GM23338 (cell line): ENCODE measurements at regions not wholly inside any gene's neighbourhood (a gene's known extent, or its start where the extent isn't known, plus 50 kb on each side); places are given as distances from the start of the nearest gene placed in this dataset.

Experiments
- ATAC-seq: fragments of 200-7000 bp; cut with Tn5 transposase; 3 replicates; pipeline ENCODE4 v1.9.1; 2020
- DNase-seq: peaks from one replicate; pipeline ENCODE4 v3.0.0-alpha.2; 2015; ENCODE audit warnings: low spot score
- H2AFZ ChIP-seq: fragments of 200-600 bp; sonication (generic); 2 replicates; pipeline ENCODE4 v1.8.0; 2016; ENCODE audit warnings: antibody characterized with exemption, mild to moderate bottlenecking, moderate library complexity
- H3F3A ChIP-seq: fragments of 200-600 bp; sonication (generic); replicated peaks from 2 replicates; pipeline ENCODE4 v1.8.0; 2017; ENCODE audit warnings: antibody characterized with exemption, mixed run types, low read depth
- H3K27ac ChIP-seq: fragments of 200-600 bp; sonication (generic); 2 replicates; pipeline ENCODE4 v1.6.1; 2016; ENCODE audit warnings: low read depth
- H3K27me3 ChIP-seq: fragments of 200-600 bp; sonication (generic); 2 replicates; pipeline ENCODE4 v1.8.0; 2016; ENCODE audit warnings: mild to moderate bottlenecking, mixed run types, moderate library complexity; ENCODE audit not compliant: insufficient read depth
- H3K36me3 ChIP-seq: fragments of 200-600 bp; sonication (generic); 2 replicates; pipeline ENCODE4 v1.8.0; 2016; ENCODE audit warnings: mild to moderate bottlenecking; ENCODE audit not compliant: insufficient read depth
- H3K4me1 ChIP-seq: fragments of 200-600 bp; sonication (generic); 2 replicates; pipeline ENCODE4 v1.8.0; 2016; ENCODE audit warnings: mild to moderate bottlenecking, moderate library complexity; ENCODE audit not compliant: insufficient read depth
- H3K4me2 ChIP-seq: fragments of 200-600 bp; sonication (generic); 2 replicates; pipeline ENCODE4 v1.7.1; 2017; ENCODE audit warnings: mixed run types
- H3K4me3 ChIP-seq: fragments of 200-600 bp; sonication (generic); 2 replicates; pipeline ENCODE4 v1.6.1; 2016; ENCODE audit warnings: mixed run types
- H3K79me2 ChIP-seq: fragments of 200-600 bp; sonication (generic); replicated peaks from 2 replicates; pipeline ENCODE4 v1.8.0; 2017; ENCODE audit warnings: mild to moderate bottlenecking; ENCODE audit not compliant: insufficient read depth
- H3K9me2 ChIP-seq: fragments of 200-600 bp; sonication (generic); 2 replicates; pipeline ENCODE4 v1.8.0; 2017; ENCODE audit not compliant: insufficient read depth
- H4K20me1 ChIP-seq: fragments of 200-600 bp; sonication (generic); replicated peaks from 2 replicates; pipeline ENCODE4 v1.8.0; 2017; ENCODE audit warnings: mild to moderate bottlenecking; ENCODE audit not compliant: insufficient read depth
- H3K27ac Mint-ChIP-seq: 2 replicates; pipeline ENCODE4 v1.8.0; 2020; ENCODE audit warnings: inconsistent platforms, mild to moderate bottlenecking, moderate library complexity, mixed read lengths
- H3K27me3 Mint-ChIP-seq: 3 replicates; pipeline ENCODE4 v1.8.0; 2022; ENCODE audit warnings: low read depth, mild to moderate bottlenecking, moderate library complexity, mixed read lengths, inconsistent platforms; ENCODE audit not compliant: insufficient read depth, poor library complexity
- H3K36me3 Mint-ChIP-seq: 3 replicates; pipeline ENCODE4 v1.8.0; 2021; ENCODE audit warnings: low read depth, mild to moderate bottlenecking, inconsistent platforms, moderate library complexity, mixed read lengths
- H3K4me1 Mint-ChIP-seq: 3 replicates; pipeline ENCODE4 v1.8.0; 2020; ENCODE audit warnings: mild to moderate bottlenecking, inconsistent platforms, mixed read lengths
- H3K4me3 Mint-ChIP-seq: 3 replicates; pipeline ENCODE4 v1.8.0; 2021; ENCODE audit warnings: moderate library complexity, mild to moderate bottlenecking, inconsistent platforms, mixed read lengths
- H3K9me3 Mint-ChIP-seq: 3 replicates; pipeline ENCODE4 v1.8.0; 2020; ENCODE audit warnings: moderate library complexity, mild to moderate bottlenecking, inconsistent platforms, mixed read lengths
- CREB1 ChIP-seq: fragments of 250-450 bp; sonication (Bioruptor Pico); IDR thresholded peaks from 2 replicates; pipeline ENCODE4 v1.5.0; 2020; ENCODE audit warnings: low read depth, mild to moderate bottlenecking, moderate library complexity
- ETS1 ChIP-seq: IDR thresholded peaks from 2 replicates; pipeline ENCODE4 v1.6.1; 2016; ENCODE audit warnings: antibody characterized with exemption
- EZH2 ChIP-seq: fragments of 200-600 bp; sonication (generic); IDR thresholded peaks from one replicate; pipeline ENCODE4 v1.8.0; 2017; ENCODE audit warnings: antibody characterized with exemption, mild to moderate bottlenecking, low read depth; ENCODE audit not compliant: unreplicated experiment
- EZH2phosphoT487 ChIP-seq: fragments of 200-600 bp; sonication (generic); IDR thresholded peaks from one replicate; pipeline ENCODE4 v1.8.1; 2018; ENCODE audit warnings: antibody characterized with exemption; ENCODE audit not compliant: unreplicated experiment
- JUNB ChIP-seq: IDR thresholded peaks from one replicate; pipeline ENCODE4 v1.6.1; 2016; ENCODE audit warnings: antibody characterized with exemption; ENCODE audit not compliant: unreplicated experiment
- NANOG ChIP-seq: IDR thresholded peaks from 2 replicates; pipeline ENCODE4 v1.6.1; 2016; ENCODE audit warnings: antibody characterized with exemption, borderline replicate concordance
- REST ChIP-seq: IDR thresholded peaks from one replicate; pipeline ENCODE4 v1.6.1; 2018; ENCODE audit warnings: antibody characterized with exemption; ENCODE audit not compliant: unreplicated experiment
- STAT1 ChIP-seq: IDR thresholded peaks from one replicate; pipeline ENCODE4 v1.6.1; 2016; ENCODE audit warnings: antibody characterized with exemption; ENCODE audit not compliant: unreplicated experiment
- ZNF114 ChIP-seq: fragments of 250-450 bp; sonication (Bioruptor Pico); IDR thresholded peaks from 2 replicates; pipeline ENCODE4 v1.5.0; 2020; ENCODE audit warnings: mild to moderate bottlenecking, moderate library complexity
- ZNF331 ChIP-seq: fragments of 250-450 bp; sonication (Bioruptor Pico); IDR thresholded peaks from 2 replicates; pipeline ENCODE4 v1.5.0; 2020; ENCODE audit warnings: low read depth, mild to moderate bottlenecking, moderate library complexity
- ZNF462 ChIP-seq: fragments of 250-450 bp; sonication (Bioruptor Pico); IDR thresholded peaks from 2 replicates; pipeline ENCODE4 v1.5.0; 2020; ENCODE audit warnings: mild to moderate bottlenecking, moderate library complexity

DNA sequence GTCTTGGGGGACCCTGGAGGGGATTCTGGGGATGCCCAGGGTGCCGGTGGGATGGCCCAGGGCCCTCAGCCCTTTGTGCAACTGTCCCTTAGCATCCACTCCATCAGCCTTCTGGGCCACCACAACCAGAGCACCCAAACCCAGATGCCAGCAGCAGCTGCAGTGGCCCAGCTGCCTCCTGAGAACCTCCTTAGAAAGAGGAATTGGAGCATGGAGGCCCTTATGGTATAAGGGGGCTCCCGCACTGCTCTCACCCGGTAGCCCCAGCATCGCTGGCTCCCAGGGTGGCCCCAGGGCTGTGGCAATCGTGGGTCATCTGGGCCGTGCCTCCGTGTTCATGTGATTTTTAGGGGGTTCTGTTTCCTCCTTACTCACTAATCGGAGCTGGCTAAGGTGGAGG is 463.3 kb downstream of the ICE1 start (continued):
- no peak for TF ChIP-seq ZNF462 (CRISPR knock-in tag)
- no peak for TF ChIP-seq EZH2phosphoT487
- TF ChIP-seq NANOG, result no peak
- TF ChIP-seq ZNF114 (CRISPR knock-in tag), result no peak

- H3K27ac ChIP-seq, result no peak overlapping the region
- Mint-ChIP-seq H3K27me3 (peaks cover 8% of the 10 kb centered on the region), H3K4me3 (no peak overlapping the region), H3K27ac (no peak overlapping the region), H3K9me3 (no peaks in the 10 kb centered on the region), H3K4me1 (no peaks in the 10 kb centered on the region), H3K36me3 (no peaks in the 10 kb centered on the region)
- peaks cover 7% of the 10 kb centered on the region; the same call in 1 of the 2 replicates for H3K27me3 ChIP-seq
- no peaks in the 10 kb centered on the region for H3K79me2 ChIP-seq
- no peaks in the 10 kb centered on the region for H3K4me1 ChIP-seq
- no peak for ATAC-seq
- H4K20me1 ChIP-seq, result no peaks in the 10 kb centered on the region
- no peaks in the 10 kb centered on the region for H3K36me3 ChIP-seq
- no peak overlapping the region for H3K4me3 ChIP-seq
- no peak for DNase-seq
- H3F3A ChIP-seq, result no peaks in the 10 kb centered on the region
- H3K4me2 ChIP-seq, result no peak overlapping the region
- no peaks in the 10 kb centered on the region for H3K9me2 ChIP-seq
- TF ChIP-seq ZNF114 (CRISPR knock-in tag) (no peak), REST (no peak), EZH2phosphoT487 (no peak), CREB1 (CRISPR knock-in tag) (no peak), ZNF331 (CRISPR knock-in tag) (no peak), ETS1 (no peak), NANOG (no peak), STAT1 (no peak), JUNB (no peak), EZH2 (no peak)
- no peak overlapping the region for H2AFZ ChIP-seq
Measured at GRCh38 chr5:5884593-5884992, 462.1 kb downstream of the ICE1 start.
